Activated naive CD8-positive, alpha-beta T cell treated with anti-CD3 and anti-CD28 coated beads for 36 hours (primary cell): ENCODE measurements at regions not wholly inside any gene's neighbourhood (a gene's known extent, or its start where the extent isn't known, plus 50 kb on each side); places are given as distances from the start of the nearest gene placed in this dataset.

Experiments used
- DNase-seq: peaks from one replicate; pipeline ENCODE4 v3.0.0; 2021
- H3K27ac Mint-ChIP-seq: one replicate; pipeline ENCODE4 v1.8.0; 2022; ENCODE audit warnings: mild to moderate bottlenecking, moderate library complexity, mixed read lengths
- H3K27me3 Mint-ChIP-seq: one replicate; pipeline ENCODE4 v1.8.0; 2022; ENCODE audit warnings: mild to moderate bottlenecking, mixed read lengths
- H3K36me3 Mint-ChIP-seq: one replicate; pipeline ENCODE4 v1.8.0; 2021; ENCODE audit warnings: mild to moderate bottlenecking, mixed read lengths
- H3K4me1 Mint-ChIP-seq: one replicate; pipeline ENCODE4 v1.8.0; 2021; ENCODE audit warnings: mixed read lengths
- H3K4me3 Mint-ChIP-seq: one replicate; pipeline ENCODE4 v1.8.0; 2022; ENCODE audit warnings: mild to moderate bottlenecking, moderate library complexity, mixed read lengths
- H3K9me3 Mint-ChIP-seq: one replicate; pipeline ENCODE4 v1.8.0; 2022; ENCODE audit warnings: mixed read lengths

GRCh38 chr2:239579081-239579480 lies 178.3 kb upstream of the HDAC4 start:
- H3K36me3 Mint-ChIP-seq: no peaks in the 10 kb centered on the region
- H3K4me1 Mint-ChIP-seq: peaks cover 6% of the 10 kb centered on the region
- no peaks in the 10 kb centered on the region for H3K27me3 Mint-ChIP-seq
- H3K4me3 Mint-ChIP-seq: no peak overlapping the region
- H3K27ac Mint-ChIP-seq: no peak overlapping the region
- no peak for DNase-seq
- no peaks in the 10 kb centered on the region for H3K9me3 Mint-ChIP-seq

- Mint-ChIP-seq H3K36me3 (no peaks in the 10 kb centered on the region), H3K27ac (no peak overlapping the region), H3K4me1 (peaks cover 6% of the 10 kb centered on the region), H3K27me3 (no peaks in the 10 kb centered on the region), H3K4me3 (no peak overlapping the region), H3K9me3 (no peaks in the 10 kb centered on the region)
- no peak for DNase-seq
Observed at GRCh38 chr2:239578381-239578780, 177.6 kb upstream of the HDAC4 start.

GRCh38 chr2:239577935-239578334 lies 177.1 kb upstream of the HDAC4 start:
- Mint-ChIP-seq H3K4me3 (no peak overlapping the region), H3K4me1 (peaks cover 6% of the 10 kb centered on the region), H3K27ac (no peak overlapping the region), H3K9me3 (no peaks in the 10 kb centered on the region), H3K27me3 (no peaks in the 10 kb centered on the region), H3K36me3 (no peaks in the 10 kb centered on the region)
- DNase-seq: no peak

GRCh38 chr2:239576784-239577685 lies 176.2 kb upstream of the HDAC4 start:
- Mint-ChIP-seq H3K36me3 (no peaks in the 10 kb centered on the region), H3K9me3 (no peaks in the 10 kb centered on the region), H3K4me3 (no peak overlapping the region), H3K27ac (no peak overlapping the region), H3K4me1 (peaks cover 6% of the 10 kb centered on the region), H3K27me3 (peaks cover 5% of the 10 kb centered on the region)
- DNase-seq: no peak

- Mint-ChIP-seq H3K27me3 (peaks cover 5% of the 10 kb centered on the region), H3K27ac (no peak overlapping the region), H3K4me1 (peaks cover 6% of the 10 kb centered on the region), H3K4me3 (no peak overlapping the region), H3K9me3 (no peaks in the 10 kb centered on the region), H3K36me3 (no peaks in the 10 kb centered on the region)
- DNase-seq: no peak
Observed at GRCh38 chr2:239575931-239576445, 175.2 kb upstream of the HDAC4 start.

- Mint-ChIP-seq H3K27me3 (peaks cover 5% of the 10 kb centered on the region), H3K4me3 (no peak overlapping the region), H3K36me3 (no peaks in the 10 kb centered on the region), H3K9me3 (no peaks in the 10 kb centered on the region), H3K27ac (no peak overlapping the region), H3K4me1 (no peaks in the 10 kb centered on the region)
- no peak for DNase-seq
Observed at GRCh38 chr2:239574434-239575156, 173.8 kb upstream of the HDAC4 start.

GRCh38 chr2:239574054-239574433 lies 173.2 kb upstream of the HDAC4 start:
- no peaks in the 10 kb centered on the region for H3K36me3 Mint-ChIP-seq
- H3K27me3 Mint-ChIP-seq: peaks cover 5% of the 10 kb centered on the region
- H3K27ac Mint-ChIP-seq: no peak overlapping the region
- H3K4me3 Mint-ChIP-seq: no peak overlapping the region
- DNase-seq: no peak
- H3K9me3 Mint-ChIP-seq: no peaks in the 10 kb centered on the region
- no peaks in the 10 kb centered on the region for H3K4me1 Mint-ChIP-seq

- Mint-ChIP-seq H3K4me1 (no peaks in the 10 kb centered on the region), H3K27me3 (peaks cover 5% of the 10 kb centered on the region), H3K36me3 (no peaks in the 10 kb centered on the region), H3K9me3 (no peaks in the 10 kb centered on the region), H3K27ac (no peak overlapping the region), H3K4me3 (no peak overlapping the region)
- no peak for DNase-seq
Observed at GRCh38 chr2:239570971-239571520, 170.2 kb upstream of the HDAC4 start.

- Mint-ChIP-seq H3K27ac (no peak overlapping the region), H3K27me3 (peaks cover 5% of the 10 kb centered on the region), H3K36me3 (no peaks in the 10 kb centered on the region), H3K4me1 (no peaks in the 10 kb centered on the region), H3K9me3 (no peaks in the 10 kb centered on the region), H3K4me3 (no peak overlapping the region)
- DNase-seq: no peak
Observed at GRCh38 chr2:239570216-239570925, 169.6 kb upstream of the HDAC4 start.

- no peak for DNase-seq
- H3K4me1 Mint-ChIP-seq: no peaks in the 10 kb centered on the region
- peaks cover 5% of the 10 kb centered on the region for H3K27me3 Mint-ChIP-seq
- no peaks in the 10 kb centered on the region for H3K36me3 Mint-ChIP-seq
- H3K27ac Mint-ChIP-seq: no peak overlapping the region
- H3K9me3 Mint-ChIP-seq: no peaks in the 10 kb centered on the region
- H3K4me3 Mint-ChIP-seq: no peak overlapping the region
Observed at GRCh38 chr2:239569401-239570090, 168.7 kb upstream of the HDAC4 start.

- Mint-ChIP-seq H3K36me3 (no peaks in the 10 kb centered on the region), H3K27ac (no peak overlapping the region), H3K9me3 (no peaks in the 10 kb centered on the region), H3K4me3 (no peak overlapping the region), H3K27me3 (peaks cover 9% of the 10 kb centered on the region), H3K4me1 (no peaks in the 10 kb centered on the region)
- DNase-seq: no peak
Observed at GRCh38 chr2:239568601-239569000, 167.8 kb upstream of the HDAC4 start.

GRCh38 chr2:239567786-239568185 lies 167.0 kb upstream of the HDAC4 start:
- Mint-ChIP-seq H3K27ac (no peak overlapping the region), H3K27me3 (peaks cover 9% of the 10 kb centered on the region), H3K9me3 (no peaks in the 10 kb centered on the region), H3K36me3 (no peaks in the 10 kb centered on the region), H3K4me1 (no peaks in the 10 kb centered on the region), H3K4me3 (no peak overlapping the region)
- DNase-seq: no peak

GRCh38 chr2:239566995-239567568 lies 166.3 kb upstream of the HDAC4 start:
- Mint-ChIP-seq H3K9me3 (no peaks in the 10 kb centered on the region), H3K4me1 (no peaks in the 10 kb centered on the region), H3K36me3 (no peaks in the 10 kb centered on the region), H3K27ac (no peak overlapping the region), H3K4me3 (no peak overlapping the region), H3K27me3 (peaks cover 4% of the 10 kb centered on the region)
- DNase-seq: no peak
